Stimulated activated CD8-positive, alpha-beta memory T cell treated with anti-CD3 and anti-CD28 coated beads, Interleukin-15, amount 100 ng/mL, for 48 hours (primary cell): ENCODE measurements at regions not wholly inside any gene's neighbourhood (a gene's known extent, or its start where the extent isn't known, plus 50 kb on each side); places are given as distances from the start of the nearest gene placed in this dataset.

ENCODE experiments used
- DNase-seq, 2 donors: peaks; one replicate each; pipeline ENCODE4 v3.0.0-alpha.2; 2020; ENCODE audit warnings: low read depth in 2 of 2

DNA sequence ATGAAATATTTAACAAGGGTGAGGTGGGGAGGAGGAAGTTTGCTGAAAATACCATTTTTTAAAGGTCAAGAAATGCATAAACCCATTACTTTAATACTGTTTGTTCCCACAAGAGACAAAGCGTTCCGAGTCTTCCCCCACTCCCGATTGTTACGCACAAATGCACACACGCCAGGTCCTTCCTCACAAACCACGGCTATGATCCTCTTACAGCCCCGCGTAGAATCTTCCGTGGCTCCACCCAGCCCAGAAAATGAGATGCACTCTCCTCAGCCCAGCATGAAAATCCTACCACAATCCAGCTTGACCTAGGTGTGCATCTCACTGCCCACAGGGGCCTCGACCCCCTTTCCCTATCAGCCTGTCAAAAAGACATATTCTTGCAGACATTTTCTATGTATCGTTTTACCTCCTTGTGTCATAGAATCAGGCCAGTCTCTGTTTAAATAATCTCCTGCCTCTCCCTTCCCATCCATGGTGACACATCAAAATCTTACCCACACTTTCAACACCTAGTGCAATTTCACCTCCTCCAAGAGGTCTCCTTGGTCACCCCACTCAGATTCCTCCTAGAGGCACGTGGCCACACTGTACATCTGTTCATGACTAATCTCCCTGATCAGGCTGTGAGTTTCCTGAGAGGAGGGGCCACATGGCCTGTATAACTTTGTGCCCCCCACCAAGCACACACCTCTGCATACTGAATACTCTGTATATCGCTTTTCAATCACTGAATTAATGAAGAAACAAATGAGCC is 491.0 kb upstream of the KLHL29 start:
- DNase-seq: no peak

DNA sequence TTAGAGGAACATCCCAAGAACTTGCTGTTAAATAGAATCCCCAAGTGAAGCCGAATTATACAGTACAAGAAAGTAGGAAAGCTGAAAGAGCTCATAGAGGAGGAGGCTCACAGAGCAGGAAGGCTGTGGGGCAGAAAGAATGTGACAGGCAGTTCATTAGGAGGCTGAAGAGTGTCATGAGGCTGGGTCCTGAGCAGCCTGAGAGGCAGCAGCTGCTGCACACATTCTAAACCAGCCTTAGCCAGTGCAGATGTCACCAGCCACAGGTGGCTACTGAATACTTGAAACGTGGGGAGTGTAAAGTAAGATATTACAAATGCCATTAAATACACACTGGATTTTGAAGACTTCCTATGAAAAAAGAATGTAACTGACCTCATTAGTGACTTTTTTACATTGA is 490.2 kb upstream of the KLHL29 start:
- no peak for DNase-seq

DNA sequence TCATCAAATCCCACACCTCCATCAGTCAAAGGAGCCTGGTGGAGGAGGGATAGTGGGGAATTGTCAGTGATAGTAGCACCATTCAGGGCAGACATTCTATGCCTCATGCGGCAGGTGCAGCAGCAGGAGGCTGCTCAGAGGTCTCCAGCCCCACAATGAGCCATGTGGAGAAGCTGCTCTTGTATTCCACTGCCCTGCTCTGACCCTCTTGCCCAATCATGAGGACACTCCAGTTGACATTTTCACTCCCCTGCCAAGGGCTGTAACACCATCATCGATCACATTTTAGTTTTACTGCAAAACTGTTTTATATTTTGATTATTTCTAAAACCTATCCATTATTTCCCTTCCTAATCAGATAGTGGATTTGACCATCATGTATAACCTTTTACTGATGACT is 487.6 kb upstream of the KLHL29 start:
- DNase-seq: no peak

DNA sequence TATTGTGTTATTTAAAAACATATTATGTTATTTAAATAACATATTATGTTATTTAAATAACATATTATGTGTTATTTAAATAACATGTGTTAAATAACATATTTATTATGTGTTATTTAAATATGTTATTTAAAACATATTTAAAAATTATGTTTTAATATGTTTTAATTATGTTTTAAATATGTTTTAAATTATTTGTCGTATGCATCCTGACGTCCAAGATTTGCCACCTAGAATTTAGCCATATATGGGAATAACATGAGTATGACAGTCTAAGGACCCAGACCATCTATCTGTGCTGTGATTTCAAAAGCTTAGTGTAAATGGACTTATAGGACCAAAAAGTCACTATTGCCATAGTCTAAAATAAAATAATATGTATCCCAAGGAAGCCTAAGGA is 484.3 kb upstream of the KLHL29 start:
- DNase-seq: no peak

DNA sequence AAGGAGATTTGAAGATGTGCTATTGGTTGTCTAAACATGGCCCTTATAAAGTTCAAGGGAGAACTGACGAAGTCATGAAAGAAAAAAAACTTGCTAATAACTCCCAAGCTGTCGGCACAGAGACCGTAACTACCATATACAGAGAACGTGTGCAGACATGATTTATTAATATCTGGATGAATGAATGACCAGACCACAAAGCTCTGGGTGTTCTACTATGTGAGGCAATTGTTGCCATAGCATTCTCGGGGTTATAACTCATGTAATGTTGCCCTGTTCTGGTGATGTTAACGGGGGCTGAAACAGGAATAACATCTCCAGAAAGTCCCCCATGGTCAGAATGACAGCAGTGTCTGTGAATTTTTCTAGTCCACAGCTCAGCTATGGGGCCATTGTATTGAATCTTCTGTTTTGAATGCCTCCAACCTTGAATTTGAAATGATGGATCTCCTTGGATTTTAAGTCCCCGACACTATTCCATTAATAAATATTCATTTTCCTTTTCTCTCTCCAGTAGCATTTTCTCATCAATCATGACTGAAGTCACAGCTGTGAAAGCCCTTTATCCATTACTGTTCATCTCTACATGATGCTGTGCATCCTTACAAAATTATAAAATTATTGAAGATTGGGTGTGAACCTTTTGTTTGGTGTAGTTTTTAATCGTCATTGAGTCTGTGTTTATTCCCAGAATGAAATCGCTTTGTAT is 483.4 kb upstream of the KLHL29 start:
- no peak for DNase-seq

DNA sequence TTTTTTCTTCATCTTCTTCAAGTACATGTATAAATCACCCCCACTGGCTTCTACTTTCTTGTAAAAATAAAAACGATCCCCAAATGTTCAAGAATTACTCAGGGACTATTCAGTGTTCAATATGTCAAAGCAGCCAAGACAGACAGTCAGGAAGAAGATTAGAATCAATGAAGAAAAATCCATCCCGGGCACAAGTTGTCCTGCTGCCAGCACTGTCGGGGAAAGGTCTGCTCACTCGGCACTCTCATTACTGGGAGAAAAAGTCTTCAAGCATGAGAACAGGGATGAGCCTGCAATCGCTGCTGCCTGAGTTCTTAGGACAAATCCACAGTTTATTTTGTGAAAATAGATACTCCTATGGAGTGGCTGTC is 482.8 kb upstream of the KLHL29 start:
- no peak for DNase-seq

DNA sequence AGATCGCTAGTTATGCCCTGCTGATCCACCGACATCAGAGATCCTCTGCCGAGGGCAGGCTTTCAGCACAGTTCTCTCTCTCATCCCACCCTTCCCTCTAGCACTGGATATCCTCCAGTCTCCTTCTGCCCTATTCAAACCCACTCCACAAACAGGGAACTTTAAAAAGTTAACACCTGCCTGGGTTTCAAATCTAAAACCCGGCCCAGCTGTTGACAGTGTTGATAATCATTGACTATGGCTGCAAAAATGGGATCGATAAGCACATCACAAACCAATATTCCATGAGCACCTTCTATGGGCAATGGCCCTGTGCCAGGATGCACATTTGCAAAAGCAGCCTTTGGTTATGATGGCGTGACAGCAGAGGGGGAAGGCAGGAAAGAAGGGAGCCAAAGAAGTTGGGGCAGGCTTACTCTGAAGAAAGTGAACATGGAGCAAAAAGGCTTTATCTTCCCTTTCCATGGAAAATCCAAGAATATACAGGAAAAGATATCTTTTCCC is 482.3 kb upstream of the KLHL29 start:
- DNase-seq: no peak

DNA sequence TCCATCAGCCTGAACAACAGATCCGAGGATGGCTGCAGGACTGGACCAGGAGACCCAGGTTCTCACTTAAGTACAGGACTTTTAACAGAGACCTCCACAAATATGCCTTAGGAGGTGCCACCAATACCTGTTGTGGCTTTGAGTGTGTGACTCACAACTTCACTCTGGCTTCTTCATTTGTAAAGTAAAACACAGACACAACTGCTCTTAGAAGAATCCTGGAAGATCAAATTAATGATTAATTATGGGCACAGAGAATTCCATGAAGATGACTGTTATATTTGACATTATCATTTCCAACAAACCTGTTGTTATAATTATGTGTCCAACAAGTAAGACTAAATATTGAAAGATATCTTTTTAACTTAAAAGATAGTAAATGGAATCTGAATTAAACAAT is 481.4 kb upstream of the KLHL29 start:
- DNase-seq: no peak

DNA sequence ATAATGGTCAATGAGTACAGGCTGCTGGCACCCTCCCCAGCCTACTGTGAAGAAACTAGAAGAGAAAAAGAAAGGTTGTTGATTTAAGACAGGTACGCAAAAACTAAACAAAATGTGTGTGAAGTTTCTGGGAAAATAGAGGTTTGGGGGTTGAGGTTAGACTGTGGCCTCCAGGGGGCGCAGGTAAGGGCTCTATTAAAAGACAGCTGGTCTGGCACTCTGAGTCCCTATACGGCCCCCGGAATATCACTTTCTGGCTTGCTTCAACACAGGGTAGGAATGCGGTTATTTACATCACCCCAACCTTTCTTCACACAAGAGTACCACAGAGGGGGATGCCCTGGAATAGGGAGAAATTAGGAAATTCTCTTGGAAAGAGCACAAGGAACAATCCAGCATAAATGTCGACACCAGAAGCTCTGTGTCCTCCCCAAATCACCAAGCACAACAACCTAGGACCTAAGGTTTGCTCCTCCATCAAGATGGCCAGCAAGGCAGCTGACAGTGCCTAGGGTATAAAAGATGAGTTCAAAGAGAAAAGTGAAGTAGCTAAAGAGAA is 480.8 kb upstream of the KLHL29 start:
- no peak for DNase-seq

DNA sequence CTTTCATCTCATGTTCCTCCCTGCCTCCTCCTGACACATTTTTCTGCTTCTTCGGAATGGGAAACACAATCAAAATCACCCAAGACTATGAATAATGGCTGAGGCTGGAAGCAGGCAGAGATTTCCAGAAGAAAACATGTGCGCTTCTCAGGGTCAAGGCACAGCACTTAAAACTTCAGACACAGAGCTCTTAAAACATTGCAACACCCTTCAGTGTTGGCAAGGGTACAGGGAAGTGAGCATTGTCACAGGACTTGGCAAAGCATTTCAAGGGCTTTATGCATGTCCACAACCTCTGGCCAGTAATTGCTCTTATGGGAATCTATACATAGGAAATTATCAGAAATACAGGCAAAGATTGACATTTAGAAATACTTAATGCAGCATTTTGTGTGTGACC is 477.6 kb upstream of the KLHL29 start:
- no peak for DNase-seq

DNA sequence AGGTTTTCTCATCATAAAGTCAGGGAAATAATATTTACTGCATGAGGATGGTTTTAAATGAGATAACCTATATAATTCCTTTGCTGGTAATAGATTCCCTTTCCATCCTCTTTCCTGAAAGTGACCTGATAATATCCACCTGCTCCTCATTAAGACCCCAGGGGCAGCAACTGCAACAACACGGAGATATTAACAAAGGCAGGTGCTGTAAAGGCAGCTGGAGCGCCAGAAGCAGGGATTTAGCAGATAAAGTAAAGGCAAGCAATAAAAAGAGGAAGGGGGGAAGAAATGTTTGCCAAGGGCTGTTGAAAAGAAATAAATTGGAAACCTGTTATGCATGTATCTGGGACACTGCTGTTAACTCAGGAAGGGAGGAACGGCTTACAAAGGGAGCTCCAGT is 472.6 kb upstream of the KLHL29 start:
- no peak for DNase-seq

DNA sequence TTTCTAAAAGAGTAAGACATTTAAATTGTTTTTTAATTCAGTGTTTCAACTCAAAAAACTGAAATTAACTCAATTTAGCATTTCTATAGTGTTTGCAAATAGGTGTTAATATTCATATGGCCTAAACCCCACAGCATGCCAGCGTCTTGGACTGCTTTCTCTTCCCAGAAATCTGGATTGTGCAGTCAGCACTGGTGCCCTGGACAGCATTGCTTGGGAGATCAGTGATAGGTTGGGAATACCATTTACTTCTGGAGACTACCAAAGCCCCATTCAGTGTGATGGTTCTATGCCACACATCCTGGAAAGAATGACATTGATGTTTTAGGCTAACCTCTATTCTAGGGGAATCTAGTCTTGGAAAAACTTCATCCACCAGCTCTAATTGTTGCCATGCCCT is 455.0 kb upstream of the KLHL29 start:
- no peak for DNase-seq

DNA sequence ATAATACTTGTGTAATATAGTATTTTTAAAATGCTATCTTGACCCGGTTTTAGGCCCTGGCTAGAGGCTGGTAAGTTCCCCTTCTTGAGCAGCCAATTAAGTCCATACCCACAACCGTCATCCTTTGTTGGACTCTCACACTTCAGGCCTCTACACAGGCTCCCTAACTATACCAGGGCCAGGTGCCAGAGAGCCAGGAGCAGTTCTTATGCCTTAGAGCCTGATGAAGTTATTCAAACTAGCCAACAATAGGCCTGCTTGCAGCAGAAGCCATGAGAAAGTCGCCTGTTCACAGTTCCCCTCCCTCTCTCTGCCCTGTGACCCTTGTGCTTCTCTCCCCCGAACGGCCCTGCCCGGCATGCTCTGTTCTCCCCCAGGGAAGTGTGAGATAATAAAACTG is 454.2 kb upstream of the KLHL29 start:
- DNase-seq: no peak

DNA sequence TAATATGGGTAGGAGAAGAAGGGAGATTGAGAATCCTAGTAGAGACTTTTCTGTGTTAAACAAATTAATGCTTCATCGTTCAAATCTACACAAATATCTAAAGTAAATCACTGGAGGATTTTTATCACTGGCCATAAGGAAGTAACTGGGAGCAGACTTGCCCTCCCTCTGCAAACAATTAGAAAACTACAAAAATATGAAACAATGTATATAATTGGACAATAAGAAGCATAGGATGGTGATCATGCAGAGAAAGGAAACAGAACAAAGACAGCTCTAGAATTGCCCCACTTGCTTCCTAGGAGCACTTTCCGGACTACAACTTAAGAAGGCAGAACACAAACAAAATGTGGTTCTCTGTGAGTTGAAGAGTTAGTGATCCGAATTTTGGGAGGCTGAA is 452.7 kb upstream of the KLHL29 start:
- no peak for DNase-seq

DNA sequence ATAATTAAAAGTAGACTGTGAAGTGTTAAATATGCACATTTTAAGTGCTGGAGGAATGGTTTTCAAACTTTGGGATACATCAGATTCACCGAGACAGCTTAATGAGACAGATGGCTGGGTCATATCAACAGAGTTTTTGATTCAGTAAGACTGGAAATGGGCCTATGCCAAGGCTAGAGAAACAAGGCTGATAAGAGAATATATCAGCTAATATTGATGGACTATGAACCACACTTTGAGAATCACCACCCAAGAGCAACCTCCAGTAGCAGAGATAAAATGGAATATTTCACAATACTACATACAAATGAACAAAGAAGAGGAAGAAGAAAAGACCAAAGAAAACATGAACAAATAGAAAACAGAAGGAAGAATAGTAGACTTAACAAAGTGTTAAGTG is 450.2 kb upstream of the KLHL29 start:
- no peak for DNase-seq

DNA sequence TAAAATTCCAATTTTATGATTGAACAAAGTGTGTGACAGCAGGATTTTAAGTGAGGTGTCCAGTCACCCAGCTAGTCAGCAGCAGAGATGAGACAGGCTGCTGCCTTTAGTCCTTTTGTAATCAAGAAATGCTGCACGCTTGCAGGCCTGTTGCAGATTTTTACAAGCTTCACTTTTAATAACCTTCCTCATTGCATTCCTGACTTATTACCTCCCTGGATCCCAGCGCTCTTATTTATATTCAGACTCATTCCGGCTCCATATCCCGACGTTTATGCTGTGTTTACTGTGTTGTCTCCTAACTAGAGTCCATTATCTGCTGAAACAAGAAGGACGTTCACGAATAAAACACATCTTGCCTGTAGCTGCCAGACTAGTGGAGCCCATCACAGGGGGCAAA is 442.5 kb upstream of the KLHL29 start:
- DNase-seq: no peak

DNA sequence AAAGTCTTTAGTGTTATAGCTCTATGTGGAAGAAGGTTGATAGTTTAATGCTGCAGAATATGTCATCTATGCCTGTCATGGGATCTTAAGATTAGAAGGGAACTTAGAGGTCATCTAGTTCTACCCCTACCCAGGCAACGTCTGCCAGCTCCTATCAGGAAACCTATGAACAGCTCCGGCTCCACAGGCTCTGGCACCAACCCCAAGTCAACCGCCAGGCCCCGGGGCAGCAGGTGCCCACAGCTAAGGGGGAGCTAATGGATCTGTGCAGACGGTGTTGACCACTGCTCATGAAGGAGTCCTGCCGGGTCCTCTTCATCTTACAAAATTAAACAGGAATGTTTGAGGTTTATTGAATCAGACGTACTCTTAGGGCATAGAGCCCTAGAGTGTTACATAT is 440.8 kb upstream of the KLHL29 start:
- DNase-seq: no peak

DNA sequence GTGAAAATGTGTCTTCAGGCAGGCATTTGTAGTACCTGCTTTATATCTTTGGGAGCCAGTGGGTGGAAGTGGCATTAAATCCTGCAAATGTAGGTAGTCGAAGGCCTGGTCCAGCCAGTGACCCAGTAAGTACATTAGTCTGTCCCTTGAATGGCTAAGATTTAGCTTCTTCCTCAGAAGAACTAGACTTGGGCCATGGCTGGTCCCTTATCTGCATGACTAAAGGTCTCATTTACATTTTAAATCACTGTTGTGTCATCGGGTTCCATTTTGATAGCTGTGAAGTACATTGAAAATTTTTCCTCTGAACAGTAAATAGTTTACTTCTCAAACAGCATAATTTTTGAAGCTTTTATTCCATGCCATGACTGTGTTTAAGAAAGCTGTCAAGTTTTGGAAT is 438.4 kb upstream of the KLHL29 start:
- DNase-seq: no peak

DNA sequence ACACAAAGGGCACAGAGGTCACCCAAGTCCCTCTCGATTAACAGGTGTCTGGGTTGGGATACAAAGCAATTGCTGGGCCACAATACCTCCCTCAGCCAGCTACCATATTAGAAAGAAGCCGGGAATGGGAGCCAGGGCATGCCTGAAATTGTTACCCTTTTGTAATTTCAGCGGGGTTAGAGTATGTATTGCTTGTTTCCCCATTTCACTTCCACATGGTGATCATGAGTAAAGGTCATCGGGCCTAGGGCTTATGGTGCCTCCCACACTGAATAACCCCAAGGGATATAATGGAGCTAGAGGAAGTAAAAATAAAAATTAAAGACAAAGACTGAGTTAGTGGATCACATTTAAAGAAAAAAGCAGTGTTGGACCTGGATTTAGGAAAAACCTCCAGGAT is 437.2 kb upstream of the KLHL29 start:
- DNase-seq: no peak

DNA sequence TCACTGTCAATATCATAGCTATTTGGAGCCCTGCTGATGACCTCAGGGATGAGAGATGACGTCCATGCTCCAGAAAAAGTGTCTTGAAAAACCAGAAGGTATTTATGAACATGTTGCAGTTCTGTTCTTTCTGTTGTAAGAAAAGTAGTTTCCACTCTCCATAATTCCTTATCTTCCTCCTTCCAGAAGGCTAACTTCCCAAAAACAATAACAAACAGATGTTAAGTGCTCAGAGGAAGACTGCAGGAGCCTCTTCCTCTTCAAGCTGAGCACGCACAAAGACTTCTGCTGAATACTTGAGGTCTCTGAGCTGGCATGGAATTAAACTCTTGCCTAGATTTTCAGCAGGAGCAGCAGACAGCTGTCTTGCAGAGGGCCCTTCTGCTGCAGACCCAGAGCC is 434.5 kb upstream of the KLHL29 start:
- no peak for DNase-seq

DNA sequence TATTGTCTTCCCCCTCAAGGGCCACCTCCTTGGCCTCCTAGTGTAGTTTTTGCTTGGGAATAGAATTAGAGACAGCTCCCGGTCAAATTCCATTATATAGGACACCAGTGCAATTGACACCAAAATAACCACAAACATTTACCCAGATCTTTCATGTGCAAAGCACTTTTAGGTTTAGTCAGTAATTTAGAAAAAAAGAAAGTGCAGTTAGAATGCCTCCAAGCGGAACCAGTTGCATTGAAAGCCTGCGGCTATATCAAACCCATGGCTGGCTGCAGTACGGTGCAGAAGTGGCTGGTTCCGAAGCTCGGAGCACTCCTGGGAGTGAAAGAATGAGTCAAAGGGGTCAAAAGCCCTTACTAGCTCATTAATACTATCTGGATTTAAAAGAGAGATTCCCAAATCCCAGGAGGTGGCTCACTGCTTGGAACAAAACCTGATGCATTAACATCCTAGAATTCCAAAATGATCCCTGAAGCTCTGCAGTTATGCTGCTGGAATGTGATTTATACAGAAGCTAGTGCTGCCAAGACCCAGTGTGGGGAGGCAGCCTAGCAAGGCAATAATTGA is 432.2 kb upstream of the KLHL29 start:
- DNase-seq: no peak

DNA sequence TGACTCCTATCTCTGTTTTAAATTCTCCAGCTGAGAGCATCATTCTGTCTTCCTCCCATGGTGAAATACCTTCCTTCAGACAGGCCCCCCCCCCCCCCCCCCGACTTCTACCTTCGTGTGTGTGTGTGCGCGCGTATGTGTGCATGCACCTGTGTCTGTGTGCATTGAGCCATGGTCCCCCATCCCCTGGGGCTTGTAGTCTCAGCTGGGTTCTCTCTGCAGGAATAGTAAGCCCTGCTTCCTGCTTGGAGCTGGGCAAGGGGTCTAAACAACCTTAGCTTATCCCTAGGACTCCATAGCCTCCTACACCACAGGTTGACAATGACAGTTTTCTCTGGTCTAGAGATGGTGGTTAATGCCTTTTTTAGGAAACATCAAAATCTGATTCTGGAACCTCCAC is 427.5 kb upstream of the KLHL29 start:
- DNase-seq: no peak

DNA sequence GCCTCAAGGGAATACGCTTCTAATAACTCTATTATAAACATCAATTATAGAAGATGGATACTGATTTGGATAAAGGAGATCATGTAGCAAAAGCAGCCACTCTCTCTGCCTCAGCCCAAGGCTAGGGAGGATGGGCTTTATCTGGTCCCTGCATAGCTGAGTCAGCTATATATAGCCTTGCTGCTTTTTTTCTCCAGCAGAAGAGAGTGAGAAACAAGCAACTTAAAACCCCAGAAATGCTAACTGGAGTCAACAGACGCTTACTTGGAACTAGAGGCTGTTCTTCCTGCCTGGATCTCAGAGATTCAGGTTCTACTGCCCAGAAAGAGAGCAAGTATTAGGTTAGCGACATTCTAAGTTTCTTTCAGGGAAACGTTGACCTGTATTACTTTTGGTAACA is 426.7 kb upstream of the KLHL29 start:
- no peak for DNase-seq
